Testis (tissue), 2 donors: ENCODE measurements at regions not wholly inside any gene's neighbourhood (a gene's known extent, or its start where the extent isn't known, plus 50 kb on each side); places are given as distances from the start of the nearest gene placed in this dataset.

ENCODE experiments used
- CTCF ChIP-seq, 3 experiments: fragments of 450-650 bp in 2 of 3; fragments of 200-600 bp in 1 of 3; sonication (generic) in 1 of 3; IDR thresholded peaks; one replicate each; pipeline ENCODE4 v1.5.1; 2016 to 2019; ENCODE audit warnings: antibody characterized with exemption in 3 of 3, mild to moderate bottlenecking in 2 of 3, moderate library complexity in 1 of 3
- POLR2A ChIP-seq: fragments of 450-650 bp; IDR thresholded peaks from one replicate; pipeline ENCODE4 v1.6.1; 2017; ENCODE audit warnings: antibody characterized with exemption, mild to moderate bottlenecking, moderate library complexity

DNA sequence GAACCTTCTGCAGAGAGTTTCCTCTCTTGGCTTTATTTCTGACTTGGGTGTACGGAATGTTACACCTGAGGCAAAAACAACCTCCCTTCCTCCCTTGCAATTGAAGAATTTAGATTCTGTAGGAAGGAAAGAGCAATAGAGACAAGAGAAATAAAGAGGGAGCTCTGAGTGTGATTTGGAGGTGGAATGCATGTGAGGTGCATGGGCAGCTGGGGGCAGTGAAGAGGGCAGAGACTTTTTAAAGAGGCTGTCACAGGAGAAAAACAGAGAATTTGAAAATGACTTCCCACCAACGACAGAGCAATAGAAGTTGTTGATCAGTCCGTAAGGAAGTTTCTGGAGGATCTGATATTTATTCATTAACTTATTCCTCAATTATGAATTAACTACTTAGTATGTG is 172.0 kb upstream of the B3GALT2 start:
- no peak for TF ChIP-seq CTCF (IDR thresholded peaks at IDR 0.05)
- no peak for TF ChIP-seq POLR2A
